ENCODE measurements at regions not wholly inside any gene's neighbourhood (a gene's known extent, or its start where the extent isn't known, plus 50 kb on each side); places are given as distances from the start of the nearest gene placed in this dataset.

DNA sequence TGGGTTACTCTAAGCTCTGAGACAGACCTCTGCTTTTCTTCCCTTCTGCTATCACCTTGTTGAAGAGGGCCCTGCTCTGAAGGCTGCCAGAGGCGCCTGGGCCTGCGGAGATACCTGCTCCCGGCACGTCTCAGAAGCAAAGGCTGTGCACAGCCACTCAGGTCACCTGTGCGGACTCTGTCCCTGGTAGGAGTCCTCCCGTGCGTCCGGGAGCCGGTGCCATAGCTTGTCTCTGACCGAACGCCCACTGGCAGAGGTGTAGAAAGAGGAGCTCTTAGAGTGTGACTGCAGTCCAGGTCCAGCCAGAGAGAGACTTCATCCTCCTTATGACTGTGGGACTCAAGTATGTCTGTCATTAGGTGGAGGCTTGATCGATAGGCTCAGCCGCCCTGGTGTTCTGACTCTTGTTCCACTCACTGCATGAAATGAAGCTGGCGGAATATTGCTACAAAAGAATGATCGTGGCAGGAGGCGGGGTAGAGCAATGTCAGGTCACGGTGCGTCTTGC, 51.0 kb upstream of the UNC93A start:
- DNase-seq (ENCODE audit: low read depth, low spot score) = no peak
- in situ Hi-C loops (cut with HindIII; ENCODE audit: low sequenced_read_pairs) = no loop called here
- TF ChIP-seq, protein P1, sequence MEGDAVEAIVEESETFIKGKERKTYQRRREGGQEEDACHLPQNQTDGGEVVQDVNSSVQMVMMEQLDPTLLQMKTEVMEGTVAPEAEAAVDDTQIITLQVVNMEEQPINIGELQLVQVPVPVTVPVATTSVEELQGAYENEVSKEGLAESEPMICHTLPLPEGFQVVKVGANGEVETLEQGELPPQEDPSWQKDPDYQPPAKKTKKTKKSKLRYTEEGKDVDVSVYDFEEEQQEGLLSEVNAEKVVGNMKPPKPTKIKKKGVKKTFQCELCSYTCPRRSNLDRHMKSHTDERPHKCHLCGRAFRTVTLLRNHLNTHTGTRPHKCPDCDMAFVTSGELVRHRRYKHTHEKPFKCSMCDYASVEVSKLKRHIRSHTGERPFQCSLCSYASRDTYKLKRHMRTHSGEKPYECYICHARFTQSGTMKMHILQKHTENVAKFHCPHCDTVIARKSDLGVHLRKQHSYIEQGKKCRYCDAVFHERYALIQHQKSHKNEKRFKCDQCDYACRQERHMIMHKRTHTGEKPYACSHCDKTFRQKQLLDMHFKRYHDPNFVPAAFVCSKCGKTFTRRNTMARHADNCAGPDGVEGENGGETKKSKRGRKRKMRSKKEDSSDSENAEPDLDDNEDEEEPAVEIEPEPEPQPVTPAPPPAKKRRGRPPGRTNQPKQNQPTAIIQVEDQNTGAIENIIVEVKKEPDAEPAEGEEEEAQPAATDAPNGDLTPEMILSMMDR (IDR thresholded peaks at IDR 0.05; ENCODE audit: low read depth, low read length) = no peak
- no peak overlapping the region for H3K4me3 ChIP-seq (ENCODE audit: low read depth, low read length)
